ENCODE measurements at regions not wholly inside any gene's neighbourhood (a gene's known extent, or its start where the extent isn't known, plus 50 kb on each side); places are given as distances from the start of the nearest gene placed in this dataset.
"Not testable (repeated sequence)": the region's sequence is repeated elsewhere in the genome, so short reads cannot be mapped to it uniquely, and the experiment has no call there.

DNA sequence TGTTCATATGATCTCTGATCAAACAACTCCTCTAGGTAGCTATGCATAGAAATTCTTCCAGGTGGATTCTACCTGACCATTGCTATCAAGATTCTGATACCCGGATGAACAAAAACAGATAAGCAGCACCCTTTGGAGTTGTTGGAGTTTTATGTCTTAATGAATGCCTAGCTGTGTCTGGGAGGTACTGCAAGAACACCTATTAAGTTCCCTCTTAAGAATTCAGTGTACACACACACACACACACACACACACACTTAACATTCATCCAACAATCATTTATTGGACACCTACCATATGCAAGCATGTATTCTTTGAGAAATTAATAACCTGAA, 58.1 kb upstream of the FNDC3B start:
- no peak for DNase-seq (ENCODE audit: low spot score)

DNA sequence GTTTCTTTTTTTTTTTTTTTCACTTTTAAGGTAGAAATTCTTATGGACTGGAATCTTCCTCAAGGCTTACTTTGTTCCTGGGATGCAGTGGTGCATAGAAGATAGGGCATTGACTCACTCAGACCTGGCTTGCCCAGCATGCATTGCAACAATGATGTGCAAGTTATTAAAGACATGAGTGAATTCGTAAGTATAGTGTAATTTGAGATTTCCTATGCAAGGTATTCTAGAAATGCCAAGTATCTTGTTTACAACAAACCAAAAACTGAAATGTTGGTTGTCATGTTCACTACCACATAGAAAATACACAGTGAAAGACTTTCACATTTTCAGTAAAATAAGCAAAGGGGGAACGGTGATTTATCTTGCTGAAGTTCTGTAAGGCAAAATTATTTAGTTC, 56.5 kb upstream of the FNDC3B start:
- DNase-seq (ENCODE audit: low spot score) = no peak

GRCh38 chr3:171983685-171984084, 55.7 kb upstream of the FNDC3B start:
- DNase-seq (ENCODE audit: low spot score) = not testable (repeated sequence)

DNA sequence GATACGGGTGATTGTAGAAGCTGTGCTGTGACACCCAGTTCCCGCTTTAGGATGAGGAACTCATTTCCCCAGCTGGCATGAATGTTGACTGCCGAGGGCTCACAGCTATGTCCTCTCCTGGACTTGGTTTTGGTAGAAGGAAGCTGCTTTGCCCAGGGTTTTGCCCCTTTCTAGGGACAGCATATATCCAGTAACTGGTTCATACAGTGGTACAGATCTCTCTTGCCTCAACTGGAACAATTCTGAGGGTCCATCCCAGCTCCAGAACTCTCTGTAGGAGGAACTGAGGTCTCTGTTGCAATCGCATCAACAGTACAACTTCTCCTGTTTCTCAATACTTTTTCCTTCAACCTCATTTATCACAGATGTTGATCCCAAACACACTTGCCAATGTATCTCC, 54.5 kb upstream of the FNDC3B start:
- DNase-seq (ENCODE audit: low spot score) = no peak

DNA sequence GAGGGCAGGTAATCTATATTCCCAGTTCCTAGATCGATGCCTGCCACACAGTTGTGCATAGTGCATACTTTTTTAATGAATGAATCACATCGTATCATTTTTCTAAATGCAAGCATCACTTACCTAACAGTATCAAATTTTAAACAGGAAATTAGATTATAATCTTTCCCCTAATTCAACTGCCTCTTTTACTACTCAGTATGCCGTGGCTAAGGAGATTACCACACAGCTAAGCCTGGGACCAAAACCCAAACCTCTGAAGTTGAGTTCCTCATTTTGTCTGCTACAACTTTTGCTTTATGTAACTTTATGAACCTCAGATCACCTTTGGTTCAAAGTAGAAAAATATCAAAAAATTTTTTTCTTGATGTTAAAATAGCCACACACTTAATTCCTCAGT, 53.2 kb upstream of the FNDC3B start:
- peak; percentile 23 for DNase-seq (ENCODE audit: low spot score)

DNA sequence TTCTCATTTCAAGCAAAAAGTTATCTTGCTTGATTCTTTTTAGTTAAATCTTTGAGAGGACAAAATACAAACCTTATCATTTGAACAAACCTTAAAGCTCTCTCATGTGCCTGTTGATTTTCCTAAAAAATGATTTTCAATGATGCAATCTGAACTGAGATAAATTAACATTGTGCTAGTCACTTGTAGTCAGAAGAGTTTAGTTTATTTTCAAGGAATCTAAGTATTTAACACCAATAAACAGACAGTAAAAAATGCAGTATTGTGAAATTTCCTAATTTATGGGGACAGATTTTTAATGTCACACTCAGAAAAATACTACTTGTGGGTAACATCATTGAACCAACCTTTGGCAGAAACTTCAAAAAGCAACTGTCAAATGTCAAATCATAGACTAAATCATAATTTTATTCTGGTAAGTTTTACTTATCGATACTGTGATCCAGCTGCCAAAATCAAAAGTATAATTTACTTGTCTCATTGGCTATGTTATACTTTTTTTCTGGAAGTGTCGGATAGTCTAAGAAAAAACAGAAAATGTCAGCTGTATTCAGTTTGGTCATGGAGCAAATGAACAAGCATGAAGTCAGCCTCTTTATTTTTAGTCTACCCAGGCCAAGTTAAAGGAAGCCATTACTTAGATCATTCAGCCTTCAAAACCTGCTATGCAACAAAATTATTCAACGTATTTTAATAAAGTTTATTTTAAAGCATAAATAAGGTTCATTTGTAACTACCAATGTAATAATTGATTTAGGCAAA, 52.4 kb upstream of the FNDC3B start:
- DNase-seq (ENCODE audit: low spot score) = no peak
